Endodermal cell (in vitro differentiated cells): ENCODE measurements at regions not wholly inside any gene's neighbourhood (a gene's known extent, or its start where the extent isn't known, plus 50 kb on each side); places are given as distances from the start of the nearest gene placed in this dataset.

ENCODE experiments used
- DNase-seq: peaks from one replicate; pipeline ENCODE4 v3.0.0-alpha.2; 2017
- H3K27ac ChIP-seq: 2 replicates; pipeline ENCODE4 v1.5.1; 2013; ENCODE audit warnings: mild to moderate bottlenecking, low read depth, low read length, moderate library complexity
- H3K27me3 ChIP-seq: 2 replicates; pipeline ENCODE4 v1.6.1; 2013; ENCODE audit warnings: mild to moderate bottlenecking, low read length, moderate library complexity; ENCODE audit not compliant: insufficient read depth, control insufficient read depth, poor library complexity, severe bottlenecking
- H3K36me3 ChIP-seq: 2 replicates; pipeline ENCODE4 v1.7.0; 2013; ENCODE audit warnings: mild to moderate bottlenecking, low read length, moderate library complexity; ENCODE audit not compliant: control insufficient read depth, insufficient read depth
- H3K4me1 ChIP-seq: one replicate; pipeline ENCODE4 v1.7.0; 2013; ENCODE audit warnings: low read length; ENCODE audit not compliant: control insufficient read depth, insufficient read depth
- H3K4me3 ChIP-seq: 2 replicates; pipeline ENCODE4 v1.5.1; 2013; ENCODE audit warnings: mild to moderate bottlenecking, low read length, moderate library complexity
- H3K9ac ChIP-seq: 2 replicates; pipeline ENCODE4 v1.6.1; 2013; ENCODE audit warnings: mild to moderate bottlenecking, low read length, moderate library complexity; ENCODE audit not compliant: poor library complexity, severe bottlenecking; ENCODE audit errors: extremely low read depth
- H3K9me3 ChIP-seq: 2 replicates; pipeline ENCODE4 v1.6.1; 2013; ENCODE audit warnings: mild to moderate bottlenecking, low read length, moderate library complexity; ENCODE audit not compliant: control insufficient read depth
- H3K27ac Mint-ChIP-seq: 2 replicates; pipeline ENCODE4 v1.8.0; 2020; ENCODE audit warnings: mixed read lengths
- H3K27me3 Mint-ChIP-seq: 2 replicates; pipeline ENCODE4 v1.8.0; 2021; ENCODE audit warnings: mild to moderate bottlenecking, mixed read lengths; ENCODE audit not compliant: insufficient read depth
- H3K36me3 Mint-ChIP-seq: 2 replicates; pipeline ENCODE4 v1.8.0; 2020; ENCODE audit warnings: low read depth, mixed read lengths
- H3K4me1 Mint-ChIP-seq: 2 replicates; pipeline ENCODE4 v1.8.0; 2020; ENCODE audit warnings: mixed read lengths
- H3K4me3 Mint-ChIP-seq: 2 replicates; pipeline ENCODE4 v1.8.0; 2020; ENCODE audit warnings: mild to moderate bottlenecking, moderate library complexity, mixed read lengths
- H3K9me3 Mint-ChIP-seq: 2 replicates; pipeline ENCODE4 v1.8.0; 2020; ENCODE audit warnings: mild to moderate bottlenecking, mixed read lengths
- WGBS, 2 experiments: methylation state at CpG; one replicate each; pipeline versions ENCODE4 v1.1.5 to v1.1.7; 2013; ENCODE audit warnings: missing lambda C conversion rate in 2 of 2, mixed read lengths in 1 of 2; ENCODE audit not compliant: insufficient coverage in 1 of 2, insufficient read length in 1 of 2; 5-methylcytosine and 5-hydroxymethylcytosine counted together
- TF ChIP-seq, protein P1 (sequence below): fragments of 200-600 bp; sonication (generic); conservative IDR thresholded peaks from 2 replicates; pipeline ENCODE4 v1.5.0; 2021; ENCODE audit warnings: antibody characterized with exemption, mild to moderate bottlenecking

- no peaks in the 10 kb centered on the region for H3K27me3 ChIP-seq
- H3K27ac ChIP-seq: no peak overlapping the region
- H3K4me1 Mint-ChIP-seq: no peaks in the 10 kb centered on the region
- no peaks in the 10 kb centered on the region for H3K9me3 ChIP-seq
- H3K4me1 ChIP-seq: no peaks in the 10 kb centered on the region
- DNase-seq: no peak
- H3K4me3 Mint-ChIP-seq: no peak overlapping the region
- H3K27ac Mint-ChIP-seq: no peak overlapping the region
- H3K9me3 Mint-ChIP-seq: no peaks in the 10 kb centered on the region
- H3K36me3 ChIP-seq: no peaks in the 10 kb centered on the region
- peaks cover 5% of the 10 kb centered on the region for H3K27me3 Mint-ChIP-seq
- no peaks in the 10 kb centered on the region for H3K36me3 Mint-ChIP-seq
- H3K4me3 ChIP-seq: no peak overlapping the region
- H3K9ac ChIP-seq: no peak overlapping the region
- TF ChIP-seq, protein P1, sequence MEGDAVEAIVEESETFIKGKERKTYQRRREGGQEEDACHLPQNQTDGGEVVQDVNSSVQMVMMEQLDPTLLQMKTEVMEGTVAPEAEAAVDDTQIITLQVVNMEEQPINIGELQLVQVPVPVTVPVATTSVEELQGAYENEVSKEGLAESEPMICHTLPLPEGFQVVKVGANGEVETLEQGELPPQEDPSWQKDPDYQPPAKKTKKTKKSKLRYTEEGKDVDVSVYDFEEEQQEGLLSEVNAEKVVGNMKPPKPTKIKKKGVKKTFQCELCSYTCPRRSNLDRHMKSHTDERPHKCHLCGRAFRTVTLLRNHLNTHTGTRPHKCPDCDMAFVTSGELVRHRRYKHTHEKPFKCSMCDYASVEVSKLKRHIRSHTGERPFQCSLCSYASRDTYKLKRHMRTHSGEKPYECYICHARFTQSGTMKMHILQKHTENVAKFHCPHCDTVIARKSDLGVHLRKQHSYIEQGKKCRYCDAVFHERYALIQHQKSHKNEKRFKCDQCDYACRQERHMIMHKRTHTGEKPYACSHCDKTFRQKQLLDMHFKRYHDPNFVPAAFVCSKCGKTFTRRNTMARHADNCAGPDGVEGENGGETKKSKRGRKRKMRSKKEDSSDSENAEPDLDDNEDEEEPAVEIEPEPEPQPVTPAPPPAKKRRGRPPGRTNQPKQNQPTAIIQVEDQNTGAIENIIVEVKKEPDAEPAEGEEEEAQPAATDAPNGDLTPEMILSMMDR: no peak
Observed at GRCh38 chr3:187955587-187955952, 198.4 kb upstream of the LPP start.

GRCh38 chr3:187957165-187957581, 196.8 kb upstream of the LPP start:
- Histone ChIP-seq H3K27me3 (no peaks in the 10 kb centered on the region), H3K9ac (no peak overlapping the region), H3K36me3 (no peaks in the 10 kb centered on the region), H3K27ac (no peak overlapping the region), H3K4me3 (no peak overlapping the region), H3K4me1 (no peaks in the 10 kb centered on the region), H3K9me3 (no peaks in the 10 kb centered on the region)
- Mint-ChIP-seq H3K9me3 (no peaks in the 10 kb centered on the region), H3K4me1 (no peaks in the 10 kb centered on the region), H3K36me3 (no peaks in the 10 kb centered on the region), H3K27ac (no peak overlapping the region), H3K4me3 (no peak overlapping the region), H3K27me3 (peaks cover 2% of the 10 kb centered on the region)
- TF ChIP-seq, protein P1: no peak
- no peak for DNase-seq
- 92% methylated on average over 3 to 5 of the region's 5 CpGs for WGBS, 2 experiments

DNA sequence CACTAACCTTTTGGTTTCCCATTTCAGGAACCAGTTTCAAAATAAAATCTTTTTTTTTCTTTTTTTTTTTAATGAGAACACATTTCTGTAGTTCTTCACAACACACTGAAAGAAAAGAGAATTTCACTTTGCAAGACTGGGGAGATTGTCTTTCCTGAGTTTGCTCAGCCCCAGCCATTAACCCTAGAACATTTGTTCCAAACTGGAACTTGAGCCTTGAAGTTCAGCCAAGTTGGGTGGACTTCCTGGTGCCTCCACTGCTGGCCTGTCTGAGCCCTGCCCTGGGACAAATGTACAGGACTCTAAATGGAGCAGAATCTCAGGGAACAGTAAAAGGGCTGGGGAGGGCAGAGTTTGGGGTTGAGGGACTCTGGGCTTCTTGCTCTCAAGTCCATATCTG, 196.4 kb upstream of the LPP start:
- H3K9me3 Mint-ChIP-seq: no peaks in the 10 kb centered on the region
- Histone ChIP-seq H3K27ac (no peak overlapping the region), H3K9me3 (no peaks in the 10 kb centered on the region), H3K4me3 (no peak overlapping the region), H3K9ac (no peak overlapping the region), H3K36me3 (no peaks in the 10 kb centered on the region), H3K27me3 (no peaks in the 10 kb centered on the region), H3K4me1 (no peaks in the 10 kb centered on the region)
- TF ChIP-seq, protein P1: no peak
- H3K27me3 Mint-ChIP-seq: peaks cover 2% of the 10 kb centered on the region
- DNase-seq: no peak
- H3K4me1 Mint-ChIP-seq: no peaks in the 10 kb centered on the region
- no peaks in the 10 kb centered on the region for H3K36me3 Mint-ChIP-seq
- no peak overlapping the region for H3K27ac Mint-ChIP-seq
- H3K4me3 Mint-ChIP-seq: no peak overlapping the region
